Osteocyte (in vitro differentiated cells): ENCODE measurements at regions not wholly inside any gene's neighbourhood (a gene's known extent, or its start where the extent isn't known, plus 50 kb on each side); places are given as distances from the start of the nearest gene placed in this dataset.

Source experiments
- DNase-seq: peaks from one replicate; pipeline ENCODE4 v3.0.0; 2021; ENCODE audit warnings: mixed read lengths; ENCODE audit not compliant: unreplicated experiment; ENCODE audit errors: extremely low spot score
- H3K27ac Mint-ChIP-seq: one replicate; pipeline ENCODE4 v1.8.0; 2021; ENCODE audit warnings: mild to moderate bottlenecking, mixed read lengths; ENCODE audit not compliant: unreplicated experiment
- H3K27me3 Mint-ChIP-seq: one replicate; pipeline ENCODE4 v1.8.0; 2021; ENCODE audit warnings: mixed read lengths; ENCODE audit not compliant: unreplicated experiment
- H3K36me3 Mint-ChIP-seq: one replicate; pipeline ENCODE4 v1.8.0; 2021; ENCODE audit warnings: mixed read lengths; ENCODE audit not compliant: unreplicated experiment
- H3K4me1 Mint-ChIP-seq: one replicate; pipeline ENCODE4 v1.8.0; 2021; ENCODE audit warnings: mixed read lengths; ENCODE audit not compliant: unreplicated experiment
- H3K4me3 Mint-ChIP-seq: one replicate; pipeline ENCODE4 v1.8.0; 2021; ENCODE audit warnings: mild to moderate bottlenecking, moderate library complexity, mixed read lengths; ENCODE audit not compliant: unreplicated experiment
- H3K9me3 Mint-ChIP-seq: one replicate; pipeline ENCODE4 v1.8.0; 2021; ENCODE audit warnings: mixed read lengths; ENCODE audit not compliant: unreplicated experiment
- CTCF ChIP-seq: fragments of 200-600 bp; sonication (generic); IDR thresholded peaks from 2 replicates; pipeline ENCODE4 v1.5.0; 2021; ENCODE audit warnings: antibody characterized with exemption, mild to moderate bottlenecking, moderate library complexity

GRCh38 chr3:117234331-117234730, 524.8 kb downstream of the TUSC7 start:
- no peak for TF ChIP-seq CTCF

GRCh38 chr3:117235304-117235703, 525.7 kb downstream of the TUSC7 start:
- no peaks in the 10 kb centered on the region for H3K9me3 Mint-ChIP-seq
- H3K27me3 Mint-ChIP-seq: peaks cover 3% of the 10 kb centered on the region
- H3K4me1 Mint-ChIP-seq: no peaks in the 10 kb centered on the region
- no peak for TF ChIP-seq CTCF
- H3K27ac Mint-ChIP-seq: no peak overlapping the region
- no peak for DNase-seq
- no peaks in the 10 kb centered on the region for H3K36me3 Mint-ChIP-seq
- no peak overlapping the region for H3K4me3 Mint-ChIP-seq

More at GRCh38 chr3:117234331-117234730, 524.8 kb downstream of the TUSC7 start:
- H3K27ac Mint-ChIP-seq: no peak overlapping the region
- H3K36me3 Mint-ChIP-seq: no peaks in the 10 kb centered on the region
- no peak overlapping the region for H3K4me3 Mint-ChIP-seq
- H3K4me1 Mint-ChIP-seq: no peaks in the 10 kb centered on the region
- DNase-seq: no peak
- no peaks in the 10 kb centered on the region for H3K9me3 Mint-ChIP-seq
- H3K27me3 Mint-ChIP-seq: no peaks in the 10 kb centered on the region

GRCh38 chr3:117238806-117239205, 529.2 kb downstream of the TUSC7 start:
- Mint-ChIP-seq H3K4me3 (no peak overlapping the region), H3K27ac (no peak overlapping the region), H3K9me3 (no peaks in the 10 kb centered on the region), H3K27me3 (peaks cover 10% of the 10 kb centered on the region), H3K4me1 (no peaks in the 10 kb centered on the region), H3K36me3 (no peaks in the 10 kb centered on the region)
- no peak for TF ChIP-seq CTCF
- no peak for DNase-seq

GRCh38 chr3:117243657-117244056, 534.1 kb downstream of the TUSC7 start:
- TF ChIP-seq CTCF: no peak
- Mint-ChIP-seq H3K4me3 (no peak overlapping the region), H3K4me1 (no peaks in the 10 kb centered on the region), H3K27me3 (peaks cover 14% of the 10 kb centered on the region), H3K36me3 (no peaks in the 10 kb centered on the region), H3K27ac (no peak overlapping the region), H3K9me3 (no peaks in the 10 kb centered on the region)
- DNase-seq: no peak

- H3K9me3 Mint-ChIP-seq: no peaks in the 10 kb centered on the region
- no peak for DNase-seq
- H3K27ac Mint-ChIP-seq: no peak overlapping the region
These were observed 537.4 kb downstream of the TUSC7 start for GRCh38 chr3:117246771-117247555.

More at GRCh38 chr3:117246771-117247555, 537.4 kb downstream of the TUSC7 start:
- Mint-ChIP-seq H3K27me3 (peaks cover 9% of the 10 kb centered on the region), H3K4me1 (peaks cover 3% of the 10 kb centered on the region), H3K4me3 (no peak overlapping the region), H3K36me3 (no peaks in the 10 kb centered on the region)
- no peak for TF ChIP-seq CTCF
